Hepatocyte (in vitro differentiated cells): ENCODE measurements at regions not wholly inside any gene's neighbourhood (a gene's known extent, or its start where the extent isn't known, plus 50 kb on each side); places are given as distances from the start of the nearest gene placed in this dataset.

Experiments used
- CTCF ChIP-seq: fragments of 200-600 bp; sonication (generic); IDR thresholded peaks from 2 replicates; pipeline ENCODE4 v1.5.1; 2016; ENCODE audit warnings: antibody characterized with exemption, mild to moderate bottlenecking; ENCODE audit not compliant: poor library complexity
- EZH2 ChIP-seq: fragments of 200-600 bp; sonication (generic); IDR thresholded peaks from 2 replicates; pipeline ENCODE4 v1.6.1; 2016; ENCODE audit warnings: antibody characterized with exemption, mild to moderate bottlenecking, borderline replicate concordance
- EZH2phosphoT487 ChIP-seq: fragments of 200-600 bp; sonication (generic); IDR thresholded peaks from one replicate; pipeline ENCODE4 v1.6.1; 2018; ENCODE audit warnings: antibody characterized with exemption, mild to moderate bottlenecking, low read depth, moderate library complexity; ENCODE audit not compliant: unreplicated experiment, severe bottlenecking

DNA sequence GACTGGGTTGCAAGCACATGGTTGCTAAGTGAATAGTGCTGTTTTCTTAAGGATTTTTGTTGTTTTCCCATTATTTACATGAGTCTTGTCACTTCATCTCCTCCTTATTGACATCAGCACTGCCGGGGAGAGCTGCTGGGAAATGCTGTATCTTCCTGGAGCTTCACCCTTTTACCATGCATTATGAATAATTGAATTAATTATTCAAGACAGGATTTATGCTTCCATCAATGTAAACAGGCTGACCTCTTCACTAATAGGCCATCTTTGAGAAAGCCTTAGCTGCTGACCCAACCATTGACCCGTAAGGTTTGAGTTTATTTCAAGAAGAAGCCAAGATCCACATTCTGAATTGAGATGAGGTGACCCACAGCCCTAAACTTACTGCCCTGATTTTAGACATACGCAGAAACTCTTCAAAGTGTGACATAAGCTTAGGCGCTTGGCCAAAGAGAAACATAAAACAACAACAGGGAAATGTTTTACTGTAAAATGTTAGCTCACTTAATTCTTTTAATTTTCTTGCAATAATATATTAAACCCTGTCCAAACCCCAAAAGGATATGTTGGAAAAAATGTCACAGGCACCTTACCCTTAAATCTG lies 365.5 kb upstream of the SYT4 start:
- TF ChIP-seq CTCF = no peak
- no peak for TF ChIP-seq EZH2phosphoT487
- no peak for TF ChIP-seq EZH2
